22Rv1 (cell line): ENCODE measurements at regions not wholly inside any gene's neighbourhood (a gene's known extent, or its start where the extent isn't known, plus 50 kb on each side); places are given as distances from the start of the nearest gene placed in this dataset.

Experiments used
- CTCF ChIP-seq: fragments of 450-650 bp; IDR thresholded peaks from 2 replicates; pipeline ENCODE4 v1.5.1; 2017; ENCODE audit warnings: mild to moderate bottlenecking
- ZFX ChIP-seq: fragments of 450-650 bp; IDR thresholded peaks from 2 replicates; pipeline ENCODE4 v1.6.1; 2017; ENCODE audit warnings: antibody characterized with exemption, borderline replicate concordance

GRCh38 chr11:37371346-37371970 is 773.4 kb upstream of the RAG2 start:
- TF ChIP-seq CTCF (no peak), ZFX (no peak)
